Prostate gland (tissue), 2 donors: ENCODE measurements at regions not wholly inside any gene's neighbourhood (a gene's known extent, or its start where the extent isn't known, plus 50 kb on each side); places are given as distances from the start of the nearest gene placed in this dataset.

ENCODE experiments used
- POLR2A ChIP-seq: fragments of 450-650 bp; IDR thresholded peaks from one replicate; pipeline ENCODE4 v1.6.1; 2016; ENCODE audit warnings: antibody characterized with exemption, mild to moderate bottlenecking
- POLR2AphosphoS5 ChIP-seq: sonication (generic); formaldehyde crosslinking; IDR thresholded peaks from one replicate; pipeline ENCODE4 v1.6.1; 2017; ENCODE audit warnings: antibody characterized with exemption
- TF ChIP-seq, protein P1 (sequence below), 4 experiments: fragments of 200-600 bp in 2 of 4; fragments of 450-650 bp in 2 of 4; sonication (generic) in 2 of 4; IDR thresholded peaks; 1 replicate in 3 of 4; 2 replicates in 1 of 4; pipeline ENCODE4 v1.5.1; 2016 to 2019; ENCODE audit warnings: antibody characterized with exemption in 4 of 4, mild to moderate bottlenecking in 2 of 4, moderate library complexity in 2 of 4

DNA sequence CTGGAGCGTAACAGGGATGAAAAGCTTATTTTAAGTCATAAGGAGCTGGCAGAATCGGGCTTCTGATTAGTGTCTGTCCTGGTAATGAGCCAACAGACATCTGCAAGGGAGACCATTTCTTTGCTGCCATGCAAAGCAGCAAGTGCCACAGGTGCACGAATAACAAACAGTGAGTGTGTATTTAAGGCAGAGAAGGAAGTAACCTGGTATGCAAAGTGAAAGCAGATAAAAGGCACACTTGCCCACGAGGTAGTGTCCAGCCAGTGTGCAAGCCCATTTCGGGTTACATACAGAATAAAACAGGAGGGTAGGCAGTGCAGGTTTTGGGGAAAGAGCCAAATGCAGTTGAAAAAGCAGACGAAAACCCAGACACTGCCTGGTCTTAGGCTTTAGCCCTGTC is 1153.7 kb downstream of the SI start:
- TF ChIP-seq POLR2A, result no peak
- TF ChIP-seq, protein P1, sequence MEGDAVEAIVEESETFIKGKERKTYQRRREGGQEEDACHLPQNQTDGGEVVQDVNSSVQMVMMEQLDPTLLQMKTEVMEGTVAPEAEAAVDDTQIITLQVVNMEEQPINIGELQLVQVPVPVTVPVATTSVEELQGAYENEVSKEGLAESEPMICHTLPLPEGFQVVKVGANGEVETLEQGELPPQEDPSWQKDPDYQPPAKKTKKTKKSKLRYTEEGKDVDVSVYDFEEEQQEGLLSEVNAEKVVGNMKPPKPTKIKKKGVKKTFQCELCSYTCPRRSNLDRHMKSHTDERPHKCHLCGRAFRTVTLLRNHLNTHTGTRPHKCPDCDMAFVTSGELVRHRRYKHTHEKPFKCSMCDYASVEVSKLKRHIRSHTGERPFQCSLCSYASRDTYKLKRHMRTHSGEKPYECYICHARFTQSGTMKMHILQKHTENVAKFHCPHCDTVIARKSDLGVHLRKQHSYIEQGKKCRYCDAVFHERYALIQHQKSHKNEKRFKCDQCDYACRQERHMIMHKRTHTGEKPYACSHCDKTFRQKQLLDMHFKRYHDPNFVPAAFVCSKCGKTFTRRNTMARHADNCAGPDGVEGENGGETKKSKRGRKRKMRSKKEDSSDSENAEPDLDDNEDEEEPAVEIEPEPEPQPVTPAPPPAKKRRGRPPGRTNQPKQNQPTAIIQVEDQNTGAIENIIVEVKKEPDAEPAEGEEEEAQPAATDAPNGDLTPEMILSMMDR (IDR thresholded peaks at IDR 0.05), result no peak
- no peak for TF ChIP-seq POLR2AphosphoS5
